ENCODE measurements at regions not wholly inside any gene's neighbourhood (a gene's known extent, or its start where the extent isn't known, plus 50 kb on each side); places are given as distances from the start of the nearest gene placed in this dataset.
"Not testable (repeated sequence)": the region's sequence is repeated elsewhere in the genome, so short reads cannot be mapped to it uniquely, and the experiment has no call there.

DNA sequence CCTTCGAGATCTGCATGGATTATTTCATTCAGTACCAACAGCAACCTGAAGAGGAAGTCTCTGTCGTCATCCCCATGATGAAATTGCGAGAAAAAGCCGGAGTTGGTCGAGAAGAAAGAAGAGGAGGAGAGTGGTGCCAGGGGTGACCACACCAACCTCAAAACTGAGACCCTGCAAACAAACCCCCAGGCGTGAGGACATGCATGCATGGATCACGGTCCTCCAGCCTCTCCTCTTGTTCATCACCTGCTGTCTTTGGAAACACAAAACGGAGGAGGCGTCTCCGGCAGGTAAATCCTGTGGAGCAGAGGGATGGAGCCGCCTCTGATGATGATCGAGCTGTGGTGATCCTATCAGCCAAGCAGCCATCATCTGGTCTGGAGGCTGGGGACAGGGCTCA, 114.4 kb upstream of the IRX2 start:
- DNase-seq (ENCODE audit: low spot score in 2 of 2) = no peak
- intact Hi-C loops (cut with DNase I; ENCODE audit: low total_unique reads) = no loop called here
- no peak for TF ChIP-seq POLR2A (IDR thresholded peaks at IDR 0.05)
- TF ChIP-seq, protein P1, sequence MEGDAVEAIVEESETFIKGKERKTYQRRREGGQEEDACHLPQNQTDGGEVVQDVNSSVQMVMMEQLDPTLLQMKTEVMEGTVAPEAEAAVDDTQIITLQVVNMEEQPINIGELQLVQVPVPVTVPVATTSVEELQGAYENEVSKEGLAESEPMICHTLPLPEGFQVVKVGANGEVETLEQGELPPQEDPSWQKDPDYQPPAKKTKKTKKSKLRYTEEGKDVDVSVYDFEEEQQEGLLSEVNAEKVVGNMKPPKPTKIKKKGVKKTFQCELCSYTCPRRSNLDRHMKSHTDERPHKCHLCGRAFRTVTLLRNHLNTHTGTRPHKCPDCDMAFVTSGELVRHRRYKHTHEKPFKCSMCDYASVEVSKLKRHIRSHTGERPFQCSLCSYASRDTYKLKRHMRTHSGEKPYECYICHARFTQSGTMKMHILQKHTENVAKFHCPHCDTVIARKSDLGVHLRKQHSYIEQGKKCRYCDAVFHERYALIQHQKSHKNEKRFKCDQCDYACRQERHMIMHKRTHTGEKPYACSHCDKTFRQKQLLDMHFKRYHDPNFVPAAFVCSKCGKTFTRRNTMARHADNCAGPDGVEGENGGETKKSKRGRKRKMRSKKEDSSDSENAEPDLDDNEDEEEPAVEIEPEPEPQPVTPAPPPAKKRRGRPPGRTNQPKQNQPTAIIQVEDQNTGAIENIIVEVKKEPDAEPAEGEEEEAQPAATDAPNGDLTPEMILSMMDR (IDR thresholded peaks at IDR 0.05) = no peak
- H3K4me3 ChIP-seq (ENCODE audit: low read depth, poor library complexity, severe bottlenecking) = no peak overlapping the region
- WGBS, 2 donors = 93 to 94% methylated on average over 12 of the region's 12 CpGs

DNA sequence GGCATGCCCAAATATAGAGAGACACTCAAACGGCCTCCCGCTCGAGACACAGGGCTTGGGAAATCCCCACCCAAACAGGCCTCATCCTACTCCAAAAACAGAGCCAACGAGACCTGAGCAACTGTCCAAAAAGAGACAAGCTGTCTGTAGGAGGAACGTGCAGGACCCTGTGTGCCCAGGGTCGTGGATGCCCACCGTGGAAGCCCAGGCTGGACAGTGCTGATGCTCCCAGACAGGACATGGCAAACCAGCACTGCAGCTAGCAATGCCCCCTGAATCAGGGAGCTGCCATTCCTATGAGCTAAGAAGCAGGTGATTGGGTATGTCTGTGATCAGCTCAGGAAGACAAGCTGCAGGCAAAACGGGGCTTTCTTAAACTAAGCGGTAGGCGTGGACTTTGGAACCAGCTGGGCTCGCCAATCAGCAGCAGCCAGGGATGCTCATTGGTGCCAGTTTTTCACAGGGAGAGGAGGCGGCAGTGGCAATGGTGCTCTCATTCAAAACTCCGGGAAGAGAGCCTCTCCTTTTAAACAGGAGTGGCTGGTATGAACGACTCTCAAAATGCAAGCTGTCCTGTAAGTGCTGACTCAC, 113.1 kb upstream of the IRX2 start:
- no peak overlapping the region for H3K4me3 ChIP-seq (ENCODE audit: low read depth, poor library complexity, severe bottlenecking)
- no peak for DNase-seq (ENCODE audit: low spot score in 2 of 2)
- TF ChIP-seq, protein P1 (IDR thresholded peaks at IDR 0.05) = no peak
- TF ChIP-seq POLR2A (IDR thresholded peaks at IDR 0.05) = no peak
- intact Hi-C loops (cut with DNase I; ENCODE audit: low total_unique reads) = no loop called here
- WGBS, 2 donors = 69 to 79% methylated on average over 14 of the region's 14 CpGs

- intact Hi-C loops (cut with DNase I; ENCODE audit: low total_unique reads) = no loop called here
- DNase-seq (ENCODE audit: low spot score in 2 of 2) = no peak
- H3K4me3 ChIP-seq (ENCODE audit: low read depth, poor library complexity, severe bottlenecking) = no peak overlapping the region
- WGBS, 2 donors = 83 to 93% methylated on average over 16 of the region's 16 CpGs
- TF ChIP-seq, protein P1 (IDR thresholded peaks at IDR 0.05) = no peak
- TF ChIP-seq POLR2A (IDR thresholded peaks at IDR 0.05) = no peak
These were observed 112.4 kb upstream of the IRX2 start for GRCh38 chr5:2863675-2864433.

GRCh38 chr5:2863133-2863532, 111.7 kb upstream of the IRX2 start:
- DNase-seq (ENCODE audit: low spot score in 2 of 2) = no peak
- intact Hi-C loops (cut with DNase I; ENCODE audit: low total_unique reads) = no loop called here
- TF ChIP-seq, protein P1 (IDR thresholded peaks at IDR 0.05) = no peak
- TF ChIP-seq POLR2A (IDR thresholded peaks at IDR 0.05) = no peak
- H3K4me3 ChIP-seq (ENCODE audit: low read depth, poor library complexity, severe bottlenecking) = no peak overlapping the region

GRCh38 chr5:2862176-2862575, 110.7 kb upstream of the IRX2 start:
- H3K4me3 ChIP-seq (ENCODE audit: low read depth, poor library complexity, severe bottlenecking); intact Hi-C loops (cut with DNase I; ENCODE audit: low total_unique reads); DNase-seq (ENCODE audit: low spot score in 2 of 2): not testable (repeated sequence)
- WGBS, 2 donors = 82 to 88% methylated on average over 3 of the region's 3 CpGs

DNA sequence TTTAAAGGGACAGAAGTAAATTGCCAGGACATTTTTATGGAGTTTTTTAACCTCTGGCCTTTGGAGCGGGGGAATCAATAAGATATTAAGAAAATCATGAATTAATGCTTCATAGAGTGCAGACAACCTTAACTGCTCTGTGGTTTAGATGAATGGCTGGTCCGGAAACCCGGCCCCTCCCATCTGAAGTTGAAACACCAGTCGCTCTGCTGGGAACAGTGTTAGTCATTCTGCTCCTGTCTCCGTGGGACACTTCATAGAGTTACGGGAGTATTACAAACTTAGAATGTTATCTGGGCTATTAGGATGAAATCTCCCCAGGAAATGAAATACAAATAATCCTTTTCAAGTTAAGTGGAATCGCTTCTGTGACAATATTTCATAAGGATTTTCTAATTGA, 110.1 kb upstream of the IRX2 start:
- H3K4me3 ChIP-seq (ENCODE audit: low read depth, poor library complexity, severe bottlenecking) = no peak overlapping the region
- intact Hi-C loops (cut with DNase I; ENCODE audit: low total_unique reads) = no loop called here
- TF ChIP-seq, protein P1 (IDR thresholded peaks at IDR 0.05) = no peak
- no peak for TF ChIP-seq POLR2A (IDR thresholded peaks at IDR 0.05)
- WGBS, 2 donors = 53 to 55% methylated on average over 7 of the region's 7 CpGs
- no peak for DNase-seq (ENCODE audit: low spot score in 2 of 2)

Measured in lower leg skin (tissue), 4 donors.